ENCODE measurements at regions not wholly inside any gene's neighbourhood (a gene's known extent, or its start where the extent isn't known, plus 50 kb on each side); places are given as distances from the start of the nearest gene placed in this dataset.

- Histone ChIP-seq H3K36me3 (replicated peaks in 1 of 2; ENCODE audit: control extremely low read depth in 1 of 2, control insufficient read depth in 1 of 2, extremely low read depth in 1 of 2, insufficient read depth in 2 of 2, low read length in 1 of 2) (no peaks in the 10 kb centered on the region), H3K27ac (ENCODE audit: low read length in 2 of 2) (no peak overlapping the region), H3K9me3 (ENCODE audit: control extremely low read depth in 1 of 3, control insufficient read depth in 2 of 3, insufficient read depth in 1 of 3, low read length in 2 of 3) (no peaks in the 10 kb centered on the region), H3K9ac (ENCODE audit: low read length) (no peak overlapping the region), H3K4me2 (replicated peaks; ENCODE audit: low read depth, low read length, poor library complexity, severe bottlenecking) (no peak overlapping the region), H3K4me3 (ENCODE audit: control extremely low read depth in 1 of 5, extremely low read depth in 1 of 5, insufficient read depth in 1 of 5, low read depth in 2 of 5, low read length in 4 of 5) (no peak overlapping the region), H2AFZ (ENCODE audit: insufficient read depth, low read depth, low read length, poor library complexity, severe bottlenecking) (no peak overlapping the region), H4K20me1 (ENCODE audit: control insufficient read depth, insufficient read depth, low read length, poor library complexity, severe bottlenecking) (no peaks in the 10 kb centered on the region), H3K4me1 (ENCODE audit: control insufficient read depth in 2 of 2, insufficient read depth in 2 of 2, low read length in 2 of 2) (peaks cover 32 to 35% of the 10 kb centered on the region in 2 donors), H3K27me3 (replicated peaks in 1 of 4; ENCODE audit: control extremely low read depth in 1 of 4, control insufficient read depth in 3 of 4, insufficient read depth in 4 of 4, low read length in 3 of 4) (peaks cover 0 to 41% (median 24%) of the 10 kb centered on the region in 4 experiments), H3K79me2 (ENCODE audit: control insufficient read depth, insufficient read depth, low read length) (no peaks in the 10 kb centered on the region)
- Mint-ChIP-seq H3K9me3 (ENCODE audit: insufficient read depth) (no peaks in the 10 kb centered on the region), H3K27ac (no peak overlapping the region), H3K4me1 (peaks cover 36% of the 10 kb centered on the region), H3K4me3 (no peak overlapping the region), H3K27me3 (peaks cover 42% of the 10 kb centered on the region)
- no peak for TF ChIP-seq EZH2 (IDR thresholded peaks at IDR 0.05; ENCODE audit: borderline replicate concordance, insufficient read depth, low read depth, low read length, poor library complexity, severe bottlenecking)
- TF ChIP-seq CTCF (IDR thresholded peaks at IDR 0.05), result no peak
- no CpG with 5 or more reads among the region's 4 CpGs for WGBS (ENCODE audit: insufficient coverage)
- ChIA-PET POLR2A (no interaction called here), CTCF (no interaction called here)
- ATAC-seq (ENCODE audit: low read depth), result no peak
- no peak for DNase-seq
- intact Hi-C loops (cut with micrococcal nuclease), result loop anchor here (5.0 to 10.0 kb wide), 2 partner anchors 185 to 373 kb away; no protein-coding TSS in a partner anchor
Observed at GRCh38 chr13:33727297-33728083, 90.5 kb upstream of the RFC3 start.

Data from B cell (primary cell).